BJ (cell line): ENCODE measurements at regions not wholly inside any gene's neighbourhood (a gene's known extent, or its start where the extent isn't known, plus 50 kb on each side); places are given as distances from the start of the nearest gene placed in this dataset.

Experiments
- CTCF ChIA-PET: fragments of 350-600 bp; formaldehyde crosslinking; extraction: SDS; loops from one replicate; lab custom pipeline; 2021; ENCODE audit warnings: antibody characterized with exemption, inconsistent platforms; lab: Yijun Ruan, JAX
- POLR2A ChIA-PET: fragments of 300-600 bp; sonication (Branson Sonifier 250); formaldehyde crosslinking; extraction: SDS; loops from one replicate; lab custom pipeline; 2021; ENCODE audit warnings: antibody characterized with exemption; lab: Charles Lee
- DNase-seq: peaks from one replicate; pipeline ENCODE4 v3.0.0-alpha.2; 2011; ENCODE audit warnings: low read depth
- H3K27me3 ChIP-seq: 2 replicates; pipeline ENCODE4 v1.6.0; 2011; ENCODE audit warnings: low read length; ENCODE audit not compliant: control insufficient read depth, insufficient read depth
- H3K36me3 ChIP-seq: 2 replicates; pipeline ENCODE4 v1.5.1; 2011; ENCODE audit warnings: low read length; ENCODE audit not compliant: control insufficient read depth, insufficient read depth
- H3K4me3 ChIP-seq: 2 replicates; pipeline ENCODE4 v1.5.1; 2011; ENCODE audit warnings: low read depth, mild to moderate bottlenecking, control low read depth, low read length
- CTCF ChIP-seq: IDR thresholded peaks from 2 replicates; pipeline ENCODE4 v1.5.1; 2011; ENCODE audit warnings: low read depth, mild to moderate bottlenecking, control low read depth, inconsistent platforms, low read length, moderate library complexity; ENCODE audit not compliant: insufficient read depth

GRCh38 chr5:51960617-51961121 is 577.4 kb downstream of the ISL1 start:
- ChIA-PET CTCF (interaction anchor here (1.0 to 1.2 kb wide), 2 partner anchors 578 to 1003 kb away, joined by 3 read pairs; partner anchors contain the start of gene ISL1), POLR2A (no interaction called here)

GRCh38 chr5:51961154-51961562 is 577.9 kb downstream of the ISL1 start:
- Histone ChIP-seq H3K27me3 (no peaks in the 10 kb centered on the region), H3K36me3 (no peaks in the 10 kb centered on the region), H3K4me3 (no peak overlapping the region)
- ChIA-PET POLR2A (no interaction called here), CTCF (interaction anchor here (1.0 to 1.2 kb wide), 2 partner anchors 578 to 1003 kb away, joined by 3 read pairs; partner anchors contain the start of gene ISL1)
- DNase-seq: no peak
- TF ChIP-seq CTCF: no peak

More at GRCh38 chr5:51960617-51961121, 577.4 kb downstream of the ISL1 start:
- peak; percentile 61 for TF ChIP-seq CTCF
- no peak overlapping the region for H3K4me3 ChIP-seq
- peak; percentile 3 for DNase-seq
- H3K27me3 ChIP-seq: no peaks in the 10 kb centered on the region
- H3K36me3 ChIP-seq: no peaks in the 10 kb centered on the region

- Histone ChIP-seq H3K27me3 (no peaks in the 10 kb centered on the region), H3K4me3 (no peak overlapping the region), H3K36me3 (no peaks in the 10 kb centered on the region)
- DNase-seq: no peak
- CTCF ChIA-PET: no interaction called here
- TF ChIP-seq CTCF: no peak
- POLR2A ChIA-PET: no interaction called here
These were observed 585.5 kb downstream of the ISL1 start for GRCh38 chr5:51968756-51969155.

GRCh38 chr5:51974834-51975233 is 591.6 kb downstream of the ISL1 start:
- H3K4me3 ChIP-seq: no peak overlapping the region
- H3K27me3 ChIP-seq: no peaks in the 10 kb centered on the region
- ChIA-PET POLR2A (no interaction called here), CTCF (interaction anchor here (0.6 kb wide), 1 partner anchor 501 kb away, joined by 3 read pairs; no protein-coding TSS in a partner anchor)
- DNase-seq: no peak
- no peaks in the 10 kb centered on the region for H3K36me3 ChIP-seq
- TF ChIP-seq CTCF: no peak

- DNase-seq: no peak
- CTCF ChIA-PET: no interaction called here
- POLR2A ChIA-PET: no interaction called here
- Histone ChIP-seq H3K27me3 (no peaks in the 10 kb centered on the region), H3K4me3 (no peak overlapping the region), H3K36me3 (no peaks in the 10 kb centered on the region)
- no peak for TF ChIP-seq CTCF
These were observed 593.8 kb downstream of the ISL1 start for GRCh38 chr5:51977014-51977413.
